Mesendoderm (in vitro differentiated cells): ENCODE measurements at regions not wholly inside any gene's neighbourhood (a gene's known extent, or its start where the extent isn't known, plus 50 kb on each side); places are given as distances from the start of the nearest gene placed in this dataset.
A peak's percentile ranks its signal among the peaks of the same experiment; 100 is the strongest.

Source experiments
- DNase-seq: peaks from one replicate; pipeline ENCODE4 v3.0.0; 2013
- H2AK5ac ChIP-seq: 2 replicates; pipeline ENCODE4 v1.6.1; 2013; ENCODE audit warnings: low read length, inconsistent platforms
- H2BK120ac ChIP-seq: 2 replicates; pipeline ENCODE4 v1.6.1; 2013; ENCODE audit warnings: low read depth, mild to moderate bottlenecking, low read length, moderate library complexity, mixed read lengths
- H2BK15ac ChIP-seq: replicated peaks from 2 replicates; pipeline ENCODE4 v1.6.1; 2013; ENCODE audit warnings: low read depth, mild to moderate bottlenecking, moderate library complexity
- H2BK5ac ChIP-seq: 2 replicates; pipeline ENCODE4 v1.6.1; 2013; ENCODE audit warnings: low read length, inconsistent platforms
- H3K18ac ChIP-seq: 2 replicates; pipeline ENCODE4 v1.6.1; 2013; ENCODE audit warnings: mild to moderate bottlenecking, low read length, mixed read lengths
- H3K23ac ChIP-seq: one replicate; pipeline ENCODE4 v1.6.1; 2013; ENCODE audit warnings: low read length
- H3K27ac ChIP-seq: 2 replicates; pipeline ENCODE4 v1.5.1; 2013; ENCODE audit warnings: low read depth, mild to moderate bottlenecking, inconsistent platforms, low read length, moderate library complexity
- H3K27me3 ChIP-seq: 2 replicates; pipeline ENCODE4 v1.6.1; 2013; ENCODE audit warnings: low read length, control low read depth, mild to moderate bottlenecking, inconsistent platforms; ENCODE audit not compliant: insufficient read depth, poor library complexity
- H3K36me3 ChIP-seq: 2 replicates; pipeline ENCODE4 v1.6.1; 2013; ENCODE audit warnings: low read length, inconsistent platforms; ENCODE audit not compliant: control insufficient read depth, insufficient read depth
- H3K4ac ChIP-seq: one replicate; pipeline ENCODE4 v1.6.1; 2013; ENCODE audit warnings: low read depth, mild to moderate bottlenecking, low read length, moderate library complexity
- H3K4me1 ChIP-seq: 2 replicates; pipeline ENCODE4 v1.6.1; 2013; ENCODE audit warnings: low read depth, low read length, inconsistent platforms; ENCODE audit not compliant: control insufficient read depth
- H3K4me2 ChIP-seq: 2 replicates; pipeline ENCODE4 v1.6.1; 2013; ENCODE audit warnings: low read length
- H3K4me3 ChIP-seq: 2 replicates; pipeline ENCODE4 v1.5.1; 2013; ENCODE audit warnings: mild to moderate bottlenecking, low read length
- H3K56ac ChIP-seq: one replicate; pipeline ENCODE4 v1.6.1; 2013; ENCODE audit warnings: low read length
- H3K79me1 ChIP-seq: 2 replicates; pipeline ENCODE4 v1.6.1; 2013; ENCODE audit warnings: low read length, inconsistent platforms
- H3K79me2 ChIP-seq: 2 replicates; pipeline ENCODE4 v1.6.1; 2013; ENCODE audit warnings: mild to moderate bottlenecking, low read length; ENCODE audit not compliant: control insufficient read depth, insufficient read depth
- H3K9ac ChIP-seq: 2 replicates; pipeline ENCODE4 v1.6.1; 2013; ENCODE audit warnings: low read length, inconsistent platforms
- H4K5ac ChIP-seq: one replicate; pipeline ENCODE4 v1.6.1; 2013; ENCODE audit warnings: low read length
- H4K8ac ChIP-seq: one replicate; pipeline ENCODE4 v1.6.1; 2013; ENCODE audit warnings: low read depth, mild to moderate bottlenecking, control low read depth, low read length, moderate library complexity
- WGBS: extraction: QIAGEN DNeasy Blood & Tissue Kit; methylation state at CpG from one replicate; pipeline ENCODE4 v1.1.7; 2013; ENCODE audit warnings: low lambda C conversion rate, missing lambda C conversion rate; ENCODE audit not compliant: insufficient coverage; ENCODE audit errors: extremely low coverage; 5-methylcytosine and 5-hydroxymethylcytosine counted together

DNA sequence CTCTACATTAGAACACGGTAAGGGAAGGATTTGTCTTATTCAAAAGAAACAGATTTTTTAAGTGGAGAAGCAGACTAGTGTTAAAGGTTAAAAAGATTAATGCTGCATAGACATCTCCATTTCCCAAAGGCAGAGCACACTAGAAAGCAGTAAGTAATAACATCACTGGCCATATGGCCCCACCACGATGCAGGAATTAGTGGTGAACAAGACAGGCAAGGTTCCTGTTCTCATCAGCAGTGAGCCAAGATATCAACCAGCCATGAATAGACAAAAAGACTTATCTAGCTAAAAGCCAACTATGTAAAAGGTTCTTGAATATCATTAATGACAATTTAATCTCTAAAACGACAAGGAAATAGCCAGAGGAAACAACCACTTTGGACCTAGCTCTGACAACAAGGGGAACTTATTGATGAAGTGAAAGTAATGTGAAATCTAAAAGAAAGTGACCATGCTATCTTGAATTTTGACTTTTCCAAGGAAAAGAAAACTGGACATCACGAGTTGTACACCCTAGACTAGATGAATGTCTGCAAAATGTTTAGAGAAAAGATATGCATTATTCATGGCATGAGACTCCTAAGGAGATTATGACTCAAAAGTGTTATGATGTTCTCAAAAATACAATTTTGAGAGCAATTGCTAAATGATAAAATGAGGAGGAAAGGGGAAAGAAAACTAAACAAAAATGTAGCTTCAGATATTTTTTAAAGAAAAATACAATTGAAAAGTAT, 157.9 kb upstream of the STXBP5 start:
- Histone ChIP-seq H3K4ac (no peak overlapping the region), H3K9ac (no peak overlapping the region), H4K5ac (no peak overlapping the region), H3K79me1 (no peaks in the 10 kb centered on the region), H3K18ac (no peak overlapping the region), H3K27me3 (no peaks in the 10 kb centered on the region), H3K36me3 (no peaks in the 10 kb centered on the region), H3K23ac (no peak overlapping the region), H2BK120ac (no peak overlapping the region), H2AK5ac (no peak overlapping the region), H3K27ac (no peak overlapping the region), H2BK5ac (no peak overlapping the region), H3K4me3 (no peak overlapping the region), H3K56ac (no peak overlapping the region), H3K79me2 (no peaks in the 10 kb centered on the region), H3K4me2 (no peak overlapping the region), H2BK15ac (no peak overlapping the region), H4K8ac (no peak overlapping the region), H3K4me1 (no peaks in the 10 kb centered on the region)
- no CpG with 5 or more reads among the region's 4 CpGs for WGBS
- no peak for DNase-seq

DNA sequence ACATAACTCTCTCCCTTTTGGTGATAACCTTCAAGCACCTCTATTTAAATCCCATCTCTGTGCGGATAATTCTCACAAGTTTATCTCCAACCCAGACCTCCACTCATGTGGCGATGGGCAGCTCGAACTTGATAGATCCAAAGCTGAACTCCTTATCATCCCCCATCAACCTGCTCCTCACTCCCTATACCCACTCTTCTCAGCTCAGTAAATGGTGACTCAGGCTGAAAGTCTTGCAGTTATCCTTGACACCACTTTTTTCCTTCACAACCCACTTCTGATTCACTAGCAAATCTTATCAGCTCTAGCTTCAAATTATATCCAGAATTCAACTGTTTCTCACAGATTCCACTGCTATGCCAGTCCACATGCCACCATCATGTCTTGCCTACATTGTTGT, 155.3 kb upstream of the STXBP5 start:
- Histone ChIP-seq H4K5ac (no peak overlapping the region), H3K4me1 (no peaks in the 10 kb centered on the region), H3K27ac (no peak overlapping the region), H4K8ac (no peak overlapping the region), H3K79me1 (no peaks in the 10 kb centered on the region), H3K4ac (no peak overlapping the region), H3K4me2 (no peak overlapping the region), H3K36me3 (no peaks in the 10 kb centered on the region), H2BK5ac (no peak overlapping the region), H3K18ac (no peak overlapping the region), H3K56ac (no peak overlapping the region), H2BK15ac (no peak overlapping the region), H3K79me2 (no peaks in the 10 kb centered on the region), H2BK120ac (no peak overlapping the region), H3K4me3 (no peak overlapping the region), H3K23ac (no peak overlapping the region), H2AK5ac (no peak overlapping the region), H3K9ac (no peak overlapping the region), H3K27me3 (no peaks in the 10 kb centered on the region)
- DNase-seq = no peak
- no CpG with 5 or more reads among the region's 3 CpGs for WGBS

DNA sequence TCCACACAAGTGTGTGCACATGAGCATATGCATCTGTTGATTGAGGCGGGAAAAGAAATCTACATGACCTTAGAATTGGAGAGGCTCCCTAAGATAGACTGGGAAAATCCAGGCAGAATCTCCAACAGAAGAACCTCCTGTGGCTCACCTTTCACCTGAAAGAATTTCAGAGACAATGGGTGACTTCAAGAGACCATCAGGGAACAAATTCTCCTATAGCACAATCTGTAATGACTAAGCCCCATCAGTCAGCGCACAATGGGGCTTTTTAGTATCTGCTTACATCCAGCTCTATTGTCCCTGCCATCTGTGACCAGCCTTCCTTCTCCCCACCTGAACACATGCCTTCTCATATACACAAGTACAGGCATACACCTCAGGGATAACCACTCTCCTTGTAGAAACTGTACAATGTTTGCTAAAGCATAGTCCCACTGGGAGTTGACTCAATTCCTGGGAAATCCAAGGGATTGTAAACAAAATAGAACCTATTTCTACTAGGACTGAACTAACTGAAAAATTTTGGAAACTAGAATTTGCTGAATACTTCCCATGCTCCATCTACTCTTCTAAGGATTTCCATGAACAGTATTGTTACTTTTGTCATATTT, 150.8 kb upstream of the STXBP5 start:
- Histone ChIP-seq H2AK5ac (no peak overlapping the region), H2BK15ac (no peak overlapping the region), H3K27me3 (no peaks in the 10 kb centered on the region), H3K4me1 (no peaks in the 10 kb centered on the region), H3K27ac (no peak overlapping the region), H3K18ac (no peak overlapping the region), H3K79me2 (no peaks in the 10 kb centered on the region), H4K5ac (no peak overlapping the region), H2BK5ac (no peak overlapping the region), H3K23ac (no peak overlapping the region), H3K4ac (no peak overlapping the region), H2BK120ac (no peak overlapping the region), H3K9ac (no peak overlapping the region), H3K4me3 (no peak overlapping the region), H3K36me3 (no peaks in the 10 kb centered on the region), H3K56ac (no peak overlapping the region), H4K8ac (no peak overlapping the region), H3K4me2 (no peak overlapping the region), H3K79me1 (no peaks in the 10 kb centered on the region)
- no CpG with 5 or more reads among the region's 2 CpGs for WGBS
- DNase-seq = peak; percentile 54

DNA sequence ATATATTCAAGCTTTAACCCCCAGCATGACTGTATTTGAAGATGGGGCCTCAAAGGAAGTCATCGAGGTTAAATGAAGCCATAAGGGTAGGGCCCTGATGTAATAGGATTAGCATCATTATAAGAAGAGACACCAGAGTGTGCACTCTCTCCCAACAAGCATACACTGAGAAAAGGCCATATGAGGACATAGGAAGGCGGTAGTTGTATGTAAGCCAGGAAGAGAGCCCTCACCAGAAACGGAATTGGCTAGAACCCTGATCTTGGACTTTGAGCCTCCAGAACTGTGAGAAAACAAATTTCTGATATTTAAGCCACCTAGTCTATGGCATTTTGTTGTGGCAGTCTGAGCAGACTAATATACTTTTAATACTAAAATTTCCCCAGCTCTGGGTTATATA, 150.1 kb upstream of the STXBP5 start:
- Histone ChIP-seq H3K36me3 (no peaks in the 10 kb centered on the region), H3K4me2 (no peak overlapping the region), H3K79me1 (no peaks in the 10 kb centered on the region), H3K9ac (no peak overlapping the region), H3K4me1 (no peaks in the 10 kb centered on the region), H3K27me3 (no peaks in the 10 kb centered on the region), H3K4ac (no peak overlapping the region), H2BK120ac (no peak overlapping the region), H2BK5ac (no peak overlapping the region), H3K18ac (no peak overlapping the region), H3K56ac (no peak overlapping the region), H2AK5ac (no peak overlapping the region), H3K23ac (no peak overlapping the region), H4K5ac (no peak overlapping the region), H3K4me3 (no peak overlapping the region), H2BK15ac (no peak overlapping the region), H3K79me2 (no peaks in the 10 kb centered on the region), H4K8ac (no peak overlapping the region), H3K27ac (no peak overlapping the region)
- WGBS = no CpG with 5 or more reads among the region's 3 CpGs
- DNase-seq = no peak

DNA sequence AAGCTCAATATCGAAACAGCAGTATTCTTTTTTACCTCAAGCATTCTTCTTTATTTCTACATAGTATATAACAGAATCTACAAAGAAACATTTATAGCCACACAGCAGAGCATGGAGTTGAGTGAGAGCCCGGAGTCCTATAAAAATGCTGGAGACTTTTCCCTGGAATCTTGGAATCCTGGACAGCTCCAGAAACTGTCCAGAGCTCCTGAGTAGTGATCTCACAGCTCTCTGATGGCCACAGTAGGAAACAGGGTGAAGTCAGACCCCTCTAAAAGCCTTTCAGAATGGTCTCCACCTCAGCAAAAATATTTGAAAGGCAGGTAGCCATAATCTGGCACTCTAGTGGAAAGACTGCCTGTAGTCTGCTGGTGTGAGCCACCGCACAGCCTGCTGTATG, 149.3 kb upstream of the STXBP5 start:
- no peak overlapping the region for H3K9ac ChIP-seq
- no CpG with 5 or more reads among the region's 3 CpGs for WGBS
- H3K36me3 ChIP-seq = no peaks in the 10 kb centered on the region
- H3K79me2 ChIP-seq = no peaks in the 10 kb centered on the region
- no peak overlapping the region for H2BK5ac ChIP-seq
- no peak overlapping the region for H2AK5ac ChIP-seq
- no peak overlapping the region for H4K8ac ChIP-seq
- no peaks in the 10 kb centered on the region for H3K79me1 ChIP-seq
- H3K4ac ChIP-seq = no peak overlapping the region
- no peaks in the 10 kb centered on the region for H3K27me3 ChIP-seq
- no peak overlapping the region for H3K4me3 ChIP-seq
- no peak overlapping the region for H2BK120ac ChIP-seq
- no peaks in the 10 kb centered on the region for H3K4me1 ChIP-seq
- no peak overlapping the region for H2BK15ac ChIP-seq
- H3K27ac ChIP-seq = no peak overlapping the region
- H3K56ac ChIP-seq = no peak overlapping the region
- H4K5ac ChIP-seq = no peak overlapping the region
- H3K23ac ChIP-seq = no peak overlapping the region
- no peak for DNase-seq
- H3K4me2 ChIP-seq = no peak overlapping the region
- H3K18ac ChIP-seq = peak overlapping the region; percentile 75
